ENCODE measurements at regions not wholly inside any gene's neighbourhood (a gene's known extent, or its start where the extent isn't known, plus 50 kb on each side); places are given as distances from the start of the nearest gene placed in this dataset.

DNA sequence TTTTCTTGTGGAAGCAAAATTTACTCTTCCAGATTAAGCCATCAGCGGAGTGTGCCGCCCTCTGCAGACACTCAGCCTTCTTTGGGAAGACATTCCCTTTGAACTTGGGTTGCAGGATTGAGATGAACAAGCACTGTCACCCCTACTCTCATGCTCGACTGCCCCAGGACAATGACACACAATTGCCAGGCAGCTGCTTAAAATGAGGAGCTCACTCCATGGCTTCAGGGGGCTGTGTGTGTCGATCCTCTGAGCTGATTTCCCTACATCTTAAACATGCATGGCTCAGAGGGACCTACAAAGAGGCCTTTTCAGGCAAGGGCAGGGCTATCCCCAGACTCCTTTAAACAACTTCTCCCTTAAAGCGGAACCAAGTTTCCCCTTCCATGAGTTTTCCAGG, 107.5 kb upstream of the MBNL2 start:
- Mint-ChIP-seq H3K27ac (no peak overlapping the region; a peak in 1 of 7 replicates), H3K36me3 (ENCODE audit: insufficient read depth in 1 of 3, low read depth in 3 of 3) (no peaks in the 10 kb centered on the region), H3K27me3 (ENCODE audit: low read depth) (peaks cover 67% of the 10 kb centered on the region), H3K4me1 (peaks cover 12 to 38% of the 10 kb centered on the region in 2 experiments), H3K9me3 (no peaks in the 10 kb centered on the region), H3K4me3 (no peak overlapping the region)
- Histone ChIP-seq H3K23me2 (ENCODE audit: insufficient read length, low read depth, low read length, poor library complexity, severe bottlenecking) (no peaks in the 10 kb centered on the region), H2BK12ac (ENCODE audit: insufficient read length, low read depth, low read length) (no peak overlapping the region), H2AFZ (ENCODE audit: low read length) (no peak overlapping the region), H2AK5ac (ENCODE audit: insufficient read length, low read length) (no peak overlapping the region), H3K27ac (ENCODE audit: insufficient read length, low read depth, low read length) (no peak overlapping the region), H2BK120ac (ENCODE audit: low read depth, low read length, poor library complexity, severe bottlenecking) (no peak overlapping the region), H3K4ac (ENCODE audit: low read depth, low read length) (no peak overlapping the region), H3K4me1 (ENCODE audit: insufficient read depth, low read length) (no peaks in the 10 kb centered on the region; the same call in 1 of the 2 replicates), H3K79me2 (ENCODE audit: insufficient read depth, low read length) (no peaks in the 10 kb centered on the region), H2BK15ac (ENCODE audit: low read depth, low read length) (no peak overlapping the region), H4K8ac (replicated peaks; ENCODE audit: insufficient read length, low read depth, low read length) (no peak overlapping the region), H3K56ac (ENCODE audit: insufficient read length, low read depth, low read length) (no peak overlapping the region), H4K5ac (ENCODE audit: insufficient read length, low read depth, low read length) (no peak overlapping the region), H3K79me1 (ENCODE audit: insufficient read depth, low read depth, low read length, poor library complexity, severe bottlenecking) (no peaks in the 10 kb centered on the region), H4K20me1 (ENCODE audit: control insufficient read depth, insufficient read depth, insufficient read length) (no peaks in the 10 kb centered on the region), H3K14ac (ENCODE audit: insufficient read depth, low read length) (no peak overlapping the region; the same call in 1 of the 2 replicates), H3K9ac (ENCODE audit: extremely low read depth, insufficient read length, low read length) (no peak overlapping the region), H3K27me3 (ENCODE audit: insufficient read depth, low read length) (no peaks in the 10 kb centered on the region), H3K4me2 (ENCODE audit: insufficient read depth, insufficient read length, low read length) (no peak overlapping the region), H3K23ac (ENCODE audit: insufficient read length, low read depth, low read length) (no peak overlapping the region), H4K91ac (ENCODE audit: insufficient read length, low read depth, low read length) (no peak overlapping the region), H3K9me3 (ENCODE audit: control insufficient read depth, low read depth, low read length) (no peaks in the 10 kb centered on the region), H3K18ac (ENCODE audit: insufficient read length, low read depth, low read length) (no peak overlapping the region), H2BK5ac (ENCODE audit: insufficient read length, low read length) (no peak overlapping the region), H2BK20ac (ENCODE audit: low read depth, low read length, poor library complexity, severe bottlenecking) (no peak overlapping the region), H3T11ph (ENCODE audit: low read length) (no peak overlapping the region)
- TF ChIP-seq, protein P1, sequence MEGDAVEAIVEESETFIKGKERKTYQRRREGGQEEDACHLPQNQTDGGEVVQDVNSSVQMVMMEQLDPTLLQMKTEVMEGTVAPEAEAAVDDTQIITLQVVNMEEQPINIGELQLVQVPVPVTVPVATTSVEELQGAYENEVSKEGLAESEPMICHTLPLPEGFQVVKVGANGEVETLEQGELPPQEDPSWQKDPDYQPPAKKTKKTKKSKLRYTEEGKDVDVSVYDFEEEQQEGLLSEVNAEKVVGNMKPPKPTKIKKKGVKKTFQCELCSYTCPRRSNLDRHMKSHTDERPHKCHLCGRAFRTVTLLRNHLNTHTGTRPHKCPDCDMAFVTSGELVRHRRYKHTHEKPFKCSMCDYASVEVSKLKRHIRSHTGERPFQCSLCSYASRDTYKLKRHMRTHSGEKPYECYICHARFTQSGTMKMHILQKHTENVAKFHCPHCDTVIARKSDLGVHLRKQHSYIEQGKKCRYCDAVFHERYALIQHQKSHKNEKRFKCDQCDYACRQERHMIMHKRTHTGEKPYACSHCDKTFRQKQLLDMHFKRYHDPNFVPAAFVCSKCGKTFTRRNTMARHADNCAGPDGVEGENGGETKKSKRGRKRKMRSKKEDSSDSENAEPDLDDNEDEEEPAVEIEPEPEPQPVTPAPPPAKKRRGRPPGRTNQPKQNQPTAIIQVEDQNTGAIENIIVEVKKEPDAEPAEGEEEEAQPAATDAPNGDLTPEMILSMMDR (conservative IDR thresholded peaks at IDR 0.05), result no peak
- no CpG with 5 or more reads among the region's 5 CpGs for WGBS (ENCODE audit: extremely low coverage, insufficient read length, low lambda C conversion rate)
- DNase-seq, result no peak

Measured in H9 (cell line).